ENCODE measurements at regions not wholly inside any gene's neighbourhood (a gene's known extent, or its start where the extent isn't known, plus 50 kb on each side); places are given as distances from the start of the nearest gene placed in this dataset.

DNA sequence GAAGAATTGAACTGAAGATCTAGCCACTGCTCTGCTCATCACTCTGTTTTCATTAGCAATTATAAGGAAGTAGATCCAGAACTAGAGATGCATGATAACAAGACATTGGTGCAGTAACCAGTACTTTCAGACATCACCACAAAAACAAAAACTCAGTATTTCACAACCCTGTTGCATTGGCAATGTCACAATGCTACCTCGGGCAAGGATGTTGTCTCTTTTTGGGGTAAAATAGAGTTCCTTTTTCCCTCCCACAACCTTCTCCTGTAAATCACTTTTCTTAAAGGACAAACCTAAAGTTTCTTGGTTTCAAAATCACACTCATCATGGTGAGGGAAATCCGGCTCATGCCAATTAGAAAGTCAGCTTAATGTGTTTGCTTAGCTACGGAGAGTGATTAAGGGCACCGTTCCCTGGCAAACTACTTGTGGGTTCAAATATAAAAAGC is 420.1 kb upstream of the MEF2C start:
- TF ChIP-seq EZH2 (IDR thresholded peaks at IDR 0.05; ENCODE audit: low read depth, low read length, severe bottlenecking): no peak
- TF ChIP-seq TBP (IDR thresholded peaks at IDR 0.05; ENCODE audit: low read depth, low read length): no peak
- no peak for TF ChIP-seq POLR2A (IDR thresholded peaks at IDR 0.05; ENCODE audit: control extremely low read depth in 1 of 2, low read depth in 2 of 2, low read length in 2 of 2)
- TF ChIP-seq YY1 (IDR thresholded peaks at IDR 0.05; ENCODE audit: low read depth, low read length): no peak
- no peak for TF ChIP-seq CBX5 (IDR thresholded peaks at IDR 0.05; ENCODE audit: low read depth, low read length)
- TF ChIP-seq, protein P1, sequence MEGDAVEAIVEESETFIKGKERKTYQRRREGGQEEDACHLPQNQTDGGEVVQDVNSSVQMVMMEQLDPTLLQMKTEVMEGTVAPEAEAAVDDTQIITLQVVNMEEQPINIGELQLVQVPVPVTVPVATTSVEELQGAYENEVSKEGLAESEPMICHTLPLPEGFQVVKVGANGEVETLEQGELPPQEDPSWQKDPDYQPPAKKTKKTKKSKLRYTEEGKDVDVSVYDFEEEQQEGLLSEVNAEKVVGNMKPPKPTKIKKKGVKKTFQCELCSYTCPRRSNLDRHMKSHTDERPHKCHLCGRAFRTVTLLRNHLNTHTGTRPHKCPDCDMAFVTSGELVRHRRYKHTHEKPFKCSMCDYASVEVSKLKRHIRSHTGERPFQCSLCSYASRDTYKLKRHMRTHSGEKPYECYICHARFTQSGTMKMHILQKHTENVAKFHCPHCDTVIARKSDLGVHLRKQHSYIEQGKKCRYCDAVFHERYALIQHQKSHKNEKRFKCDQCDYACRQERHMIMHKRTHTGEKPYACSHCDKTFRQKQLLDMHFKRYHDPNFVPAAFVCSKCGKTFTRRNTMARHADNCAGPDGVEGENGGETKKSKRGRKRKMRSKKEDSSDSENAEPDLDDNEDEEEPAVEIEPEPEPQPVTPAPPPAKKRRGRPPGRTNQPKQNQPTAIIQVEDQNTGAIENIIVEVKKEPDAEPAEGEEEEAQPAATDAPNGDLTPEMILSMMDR (IDR thresholded peaks at IDR 0.05; ENCODE audit: control extremely low read depth in 1 of 3, insufficient read depth in 1 of 3, low read depth in 1 of 3, low read length in 3 of 3): no peak
- TF ChIP-seq SRF (IDR thresholded peaks at IDR 0.05; ENCODE audit: low read depth, low read length): no peak
- no peak for TF ChIP-seq POLR2AphosphoS5 (IDR thresholded peaks at IDR 0.05; ENCODE audit: low read depth, low read length)
- no peak for TF ChIP-seq TAF1 (IDR thresholded peaks at IDR 0.05; ENCODE audit: low read depth, low read length)
- no peak for TF ChIP-seq HDAC2 (IDR thresholded peaks at IDR 0.05; ENCODE audit: borderline replicate concordance in 1 of 2, low read depth in 2 of 2, low read length in 2 of 2)
- TF ChIP-seq GABPA (IDR thresholded peaks at IDR 0.05; ENCODE audit: borderline replicate concordance, insufficient read depth, low read length): no peak
- TF ChIP-seq, protein P2, sequence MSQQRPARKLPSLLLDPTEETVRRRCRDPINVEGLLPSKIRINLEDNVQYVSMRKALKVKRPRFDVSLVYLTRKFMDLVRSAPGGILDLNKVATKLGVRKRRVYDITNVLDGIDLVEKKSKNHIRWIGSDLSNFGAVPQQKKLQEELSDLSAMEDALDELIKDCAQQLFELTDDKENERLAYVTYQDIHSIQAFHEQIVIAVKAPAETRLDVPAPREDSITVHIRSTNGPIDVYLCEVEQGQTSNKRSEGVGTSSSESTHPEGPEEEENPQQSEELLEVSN (IDR thresholded peaks at IDR 0.05): no peak
- no peak for TF ChIP-seq MAFK (IDR thresholded peaks at IDR 0.05; ENCODE audit: low read depth, low read length)
- TF ChIP-seq SIN3A (conservative IDR thresholded peaks at IDR 0.05 in 1 of 2, IDR thresholded peaks at IDR 0.05 in 1 of 2; ENCODE audit: low read depth in 1 of 2, low read length in 2 of 2): no peak
